ENCODE measurements at regions not wholly inside any gene's neighbourhood (a gene's known extent, or its start where the extent isn't known, plus 50 kb on each side); places are given as distances from the start of the nearest gene placed in this dataset.

- H3K27ac ChIP-seq: no peak overlapping the region
- no peak overlapping the region for H3K4me3 ChIP-seq
Observed at GRCh38 chr1:94736549-94736948, 83.6 kb upstream of the SLC44A3 start.

- Histone ChIP-seq H3K27ac (peak overlapping the region in 2 of 21 experiments; percentile 20 to 48), H3K4me3 (no peak overlapping the region)
Observed at GRCh38 chr1:94736073-94736472, 84.1 kb upstream of the SLC44A3 start.

- Histone ChIP-seq H3K27ac (peak overlapping the region in 8 of 21 experiments; percentile 4 to 52 (median 38)), H3K4me3 (no peak overlapping the region)
Observed at GRCh38 chr1:94734963-94735901, 84.9 kb upstream of the SLC44A3 start.

GRCh38 chr1:94731891-94732290, 88.3 kb upstream of the SLC44A3 start:
- peak overlapping the region in 1 of 21 experiments; percentile 14 for H3K27ac ChIP-seq
- H3K4me3 ChIP-seq: no peak overlapping the region

- no peak overlapping the region for H3K27ac ChIP-seq
- H3K4me3 ChIP-seq: no peak overlapping the region
Observed at GRCh38 chr1:94730450-94730849, 89.7 kb upstream of the SLC44A3 start.

GRCh38 chr1:94729267-94729666, 90.9 kb upstream of the SLC44A3 start:
- no peak overlapping the region for H3K4me3 ChIP-seq

GRCh38 chr1:94727846-94728715, 92.1 kb upstream of the SLC44A3 start:
- no peak overlapping the region for H3K4me3 ChIP-seq
- peak overlapping the region in 1 of 21 experiments; percentile 55 for H3K27ac ChIP-seq

More at GRCh38 chr1:94729267-94729666, 90.9 kb upstream of the SLC44A3 start:
- H3K27ac ChIP-seq: peak overlapping the region in 2 of 21 experiments; percentile 26 to 34

- H3K27ac ChIP-seq: no peak overlapping the region
- no peak overlapping the region for H3K4me3 ChIP-seq
Observed at GRCh38 chr1:94726981-94727685, 93.0 kb upstream of the SLC44A3 start.

- Histone ChIP-seq H3K27ac (no peak overlapping the region), H3K4me3 (no peak overlapping the region)
Observed at GRCh38 chr1:94725566-94725965, 94.6 kb upstream of the SLC44A3 start.

- H3K27ac ChIP-seq: no peak overlapping the region
- H3K4me3 ChIP-seq: no peak overlapping the region
Observed at GRCh38 chr1:94723894-94724293, 96.3 kb upstream of the SLC44A3 start.

- no peak overlapping the region for H3K4me3 ChIP-seq
Observed at GRCh38 chr1:94723463-94723862, 96.7 kb upstream of the SLC44A3 start.

GRCh38 chr1:94722181-94722580, 98.0 kb upstream of the SLC44A3 start:
- no peak overlapping the region for H3K4me3 ChIP-seq
- H3K27ac ChIP-seq: no peak overlapping the region

More at GRCh38 chr1:94723463-94723862, 96.7 kb upstream of the SLC44A3 start:
- no peak overlapping the region for H3K27ac ChIP-seq

- Histone ChIP-seq H3K4me3 (no peak overlapping the region), H3K27ac (no peak overlapping the region)
Observed at GRCh38 chr1:94721240-94721639, 98.9 kb upstream of the SLC44A3 start.

GRCh38 chr1:94719926-94720793, 100.0 kb upstream of the SLC44A3 start:
- Histone ChIP-seq H3K27ac (peak overlapping the region in 1 of 21 experiments; percentile 30), H3K4me3 (no peak overlapping the region)

GRCh38 chr1:94716965-94717364, 103.2 kb upstream of the SLC44A3 start:
- no peak overlapping the region for H3K4me3 ChIP-seq
- no peak overlapping the region for H3K27ac ChIP-seq

GRCh38 chr1:94715321-94715720, 104.8 kb upstream of the SLC44A3 start:
- H3K4me3 ChIP-seq: no peak overlapping the region
- no peak overlapping the region for H3K27ac ChIP-seq

GRCh38 chr1:94714552-94714951, 105.6 kb upstream of the SLC44A3 start:
- peak overlapping the region in 5 of 21 experiments; percentile 10 to 68 (median 51) for H3K27ac ChIP-seq
- H3K4me3 ChIP-seq: no peak overlapping the region

- H3K4me3 ChIP-seq: no peak overlapping the region
- H3K27ac ChIP-seq: peak overlapping the region in 11 of 21 experiments; percentile 1 to 68 (median 32)
Observed at GRCh38 chr1:94714152-94714551, 106.0 kb upstream of the SLC44A3 start.

Measured in skin epidermis (tissue), 12 donors.